IMR-90 (cell line): ENCODE measurements at regions not wholly inside any gene's neighbourhood (a gene's known extent, or its start where the extent isn't known, plus 50 kb on each side); places are given as distances from the start of the nearest gene placed in this dataset.

ENCODE experiments used
- CEBPB ChIP-seq: IDR thresholded peaks from 2 replicates; pipeline ENCODE4 v1.6.1; 2012; ENCODE audit warnings: low read depth, low read length, improper control_type of control experiment
- FOS ChIP-seq: fragments of 150-350 bp; IDR thresholded peaks from 2 replicates; pipeline ENCODE4 v1.6.1; 2016; ENCODE audit warnings: low read depth, low read length
- MAFK ChIP-seq: IDR thresholded peaks from 2 replicates; pipeline ENCODE4 v1.6.1; 2012; ENCODE audit warnings: low read depth, low read length, improper control_type of control experiment
- POLR2A ChIP-seq: IDR thresholded peaks from 2 replicates; pipeline ENCODE4 v1.6.1; 2012; ENCODE audit warnings: mild to moderate bottlenecking, low read depth, low read length
- RAD21 ChIP-seq: IDR thresholded peaks from 2 replicates; pipeline ENCODE4 v1.6.1; 2012; ENCODE audit warnings: low read length, improper control_type of control experiment
- SMC3 ChIP-seq: fragments of 150-350 bp; IDR thresholded peaks from 2 replicates; pipeline ENCODE4 v1.6.1; 2016; ENCODE audit warnings: low read depth, mild to moderate bottlenecking, antibody characterized with exemption, low read length, moderate library complexity
- TF ChIP-seq, protein P1 (sequence below): conservative IDR thresholded peaks from 2 replicates; pipeline ENCODE4 v1.5.1; 2012; ENCODE audit warnings: mild to moderate bottlenecking, low read depth, low read length, improper control_type of control experiment

DNA sequence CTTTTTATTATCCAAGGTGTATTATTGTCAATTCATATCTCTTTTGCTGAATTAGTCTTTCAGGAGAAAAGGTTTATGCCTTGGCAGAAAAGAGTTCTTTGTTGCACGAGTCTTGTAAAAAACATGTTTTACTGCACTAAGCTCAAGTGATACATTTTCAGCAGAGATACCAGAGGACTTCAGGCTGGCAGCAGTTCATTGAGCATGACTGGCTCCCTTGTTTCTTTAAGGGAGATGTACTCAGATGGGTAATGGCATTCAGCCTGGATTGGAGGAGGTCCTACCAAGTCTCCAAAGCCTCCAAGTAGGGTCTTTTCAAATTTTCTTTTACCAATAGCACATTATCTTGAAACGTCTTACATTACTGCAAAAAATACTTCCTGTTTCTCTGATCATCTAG, 400.1 kb downstream of the NSUN3 start:
- no peak for TF ChIP-seq MAFK
- TF ChIP-seq, protein P1, sequence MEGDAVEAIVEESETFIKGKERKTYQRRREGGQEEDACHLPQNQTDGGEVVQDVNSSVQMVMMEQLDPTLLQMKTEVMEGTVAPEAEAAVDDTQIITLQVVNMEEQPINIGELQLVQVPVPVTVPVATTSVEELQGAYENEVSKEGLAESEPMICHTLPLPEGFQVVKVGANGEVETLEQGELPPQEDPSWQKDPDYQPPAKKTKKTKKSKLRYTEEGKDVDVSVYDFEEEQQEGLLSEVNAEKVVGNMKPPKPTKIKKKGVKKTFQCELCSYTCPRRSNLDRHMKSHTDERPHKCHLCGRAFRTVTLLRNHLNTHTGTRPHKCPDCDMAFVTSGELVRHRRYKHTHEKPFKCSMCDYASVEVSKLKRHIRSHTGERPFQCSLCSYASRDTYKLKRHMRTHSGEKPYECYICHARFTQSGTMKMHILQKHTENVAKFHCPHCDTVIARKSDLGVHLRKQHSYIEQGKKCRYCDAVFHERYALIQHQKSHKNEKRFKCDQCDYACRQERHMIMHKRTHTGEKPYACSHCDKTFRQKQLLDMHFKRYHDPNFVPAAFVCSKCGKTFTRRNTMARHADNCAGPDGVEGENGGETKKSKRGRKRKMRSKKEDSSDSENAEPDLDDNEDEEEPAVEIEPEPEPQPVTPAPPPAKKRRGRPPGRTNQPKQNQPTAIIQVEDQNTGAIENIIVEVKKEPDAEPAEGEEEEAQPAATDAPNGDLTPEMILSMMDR: no peak
- TF ChIP-seq CEBPB: no peak
- no peak for TF ChIP-seq POLR2A
- TF ChIP-seq SMC3: no peak
- TF ChIP-seq FOS: no peak
- TF ChIP-seq RAD21: no peak
